ENCODE measurements at regions not wholly inside any gene's neighbourhood (a gene's known extent, or its start where the extent isn't known, plus 50 kb on each side); places are given as distances from the start of the nearest gene placed in this dataset.
"Not testable (repeated sequence)": the region's sequence is repeated elsewhere in the genome, so short reads cannot be mapped to it uniquely, and the experiment has no call there.

GRCh38 chr18:67135981-67136380 lies 380.5 kb downstream of the DSEL start:
- DNase-seq: no peak

DNA sequence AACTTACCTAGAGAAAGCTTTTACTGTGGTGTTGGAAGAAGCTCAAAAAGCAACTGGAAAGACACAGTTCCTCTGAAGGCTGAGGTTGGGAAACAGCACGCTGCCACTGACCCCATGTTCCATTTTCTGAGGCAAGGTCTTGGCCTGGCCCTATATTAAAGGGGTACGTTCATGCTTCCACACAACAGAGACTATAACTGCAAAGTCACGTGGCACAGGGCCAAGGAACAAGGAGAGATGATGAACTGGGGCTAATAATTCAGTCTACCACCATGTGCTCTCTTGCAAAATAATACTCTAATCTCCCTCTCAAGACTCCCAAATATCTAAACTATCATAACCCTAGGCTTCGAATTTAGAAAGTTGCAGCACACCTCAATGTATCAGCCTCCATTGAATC lies 381.6 kb downstream of the DSEL start:
- DNase-seq: no peak

GRCh38 chr18:67133669-67134068 lies 382.9 kb downstream of the DSEL start:
- peak in 1 of 3 donors; percentile 5 for DNase-seq

GRCh38 chr18:67132919-67133318 lies 383.6 kb downstream of the DSEL start:
- DNase-seq: no peak

DNA sequence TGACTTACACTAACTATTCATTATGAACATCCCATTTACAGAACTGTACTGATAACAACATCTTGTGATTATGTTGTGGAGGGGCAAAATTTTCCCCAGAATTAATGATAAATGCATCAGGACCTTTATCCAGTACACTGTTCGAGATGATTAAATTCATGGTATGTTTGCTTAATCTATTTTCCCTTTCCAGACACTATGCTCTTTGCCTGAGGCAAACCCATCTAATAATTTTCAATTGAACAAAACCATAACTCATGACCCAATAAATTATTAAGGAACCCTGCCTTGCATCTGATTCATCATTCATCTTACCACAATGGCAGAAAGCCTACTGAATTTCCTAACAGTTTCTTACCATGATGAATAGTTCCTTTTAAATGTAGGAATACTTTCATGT lies 385.0 kb downstream of the DSEL start:
- DNase-seq: no peak

DNA sequence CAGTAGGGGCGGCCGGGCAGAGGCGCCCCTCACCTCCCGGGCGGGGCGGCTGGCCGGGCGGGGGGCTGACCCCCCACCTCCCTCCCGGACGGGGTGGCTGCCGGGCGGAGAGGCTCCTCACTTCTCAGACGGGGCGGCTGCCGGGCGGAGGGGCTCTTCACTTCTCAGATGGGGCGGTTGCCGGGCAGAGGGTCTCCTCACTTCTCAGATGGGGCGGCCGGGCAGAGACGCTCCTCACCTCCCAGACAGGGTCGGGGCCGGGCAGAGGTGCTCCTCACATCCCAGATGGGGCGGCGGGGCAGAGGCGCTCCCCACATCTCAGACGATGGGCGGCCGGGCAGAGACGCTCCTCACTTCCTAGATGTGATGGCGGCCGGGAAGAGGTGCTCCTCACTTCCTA lies 389.8 kb downstream of the DSEL start:
- DNase-seq: not testable (repeated sequence)

- no peak for DNase-seq
Observed at GRCh38 chr18:67123901-67124300, 392.6 kb downstream of the DSEL start.

- DNase-seq: no peak
Observed at GRCh38 chr18:67117804-67118203, 398.7 kb downstream of the DSEL start.

- no peak for DNase-seq
Observed at GRCh38 chr18:67109535-67109934, 407.0 kb downstream of the DSEL start.

- no peak for DNase-seq
Observed at GRCh38 chr18:67108894-67109293, 407.6 kb downstream of the DSEL start.

- DNase-seq: peak; percentile 52 to 59 (median 53)
Observed at GRCh38 chr18:67104700-67105284, 411.7 kb downstream of the DSEL start.

DNA sequence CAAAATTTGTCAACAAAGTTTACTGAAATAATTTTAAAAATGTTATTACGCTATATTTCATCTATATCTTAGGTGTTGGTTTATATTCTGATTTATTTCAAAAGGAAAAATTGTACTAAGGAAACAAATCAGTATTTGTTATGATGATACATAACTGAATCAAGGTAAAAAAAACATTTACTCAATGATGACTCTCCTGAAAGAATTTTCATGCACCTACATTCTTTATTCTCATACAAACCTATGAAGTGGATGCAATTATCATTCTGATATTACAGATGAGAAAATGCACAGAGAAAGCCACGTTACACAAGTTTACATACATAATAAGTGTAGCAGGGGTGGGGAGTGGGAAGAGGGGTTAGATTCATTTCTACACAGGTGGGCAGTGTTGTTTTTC lies 422.4 kb downstream of the DSEL start:
- DNase-seq: no peak

GRCh38 chr18:67092141-67092540 lies 424.4 kb downstream of the DSEL start:
- DNase-seq: no peak

GRCh38 chr18:67081482-67082211 lies 434.9 kb downstream of the DSEL start:
- no peak for DNase-seq

DNA sequence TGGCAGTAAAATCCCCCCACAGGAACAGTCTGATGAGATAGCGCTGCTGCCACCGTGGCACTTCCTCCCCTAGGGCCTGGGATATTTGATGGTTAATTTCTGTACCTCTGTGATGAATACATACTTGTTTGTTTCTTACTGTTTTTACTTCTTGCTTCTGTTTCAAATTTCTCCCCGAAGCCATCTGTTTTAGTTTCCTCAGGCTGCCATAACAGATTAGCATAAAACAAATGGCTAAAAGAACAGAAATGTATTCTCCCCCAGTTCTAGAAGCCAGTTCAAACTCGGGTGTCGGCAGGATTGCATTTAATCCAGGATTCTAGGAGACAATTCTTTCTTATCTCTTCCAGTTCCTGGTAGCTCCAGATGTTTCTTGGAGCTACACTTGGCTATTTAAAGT lies 435.9 kb downstream of the DSEL start:
- no peak for DNase-seq

DNA sequence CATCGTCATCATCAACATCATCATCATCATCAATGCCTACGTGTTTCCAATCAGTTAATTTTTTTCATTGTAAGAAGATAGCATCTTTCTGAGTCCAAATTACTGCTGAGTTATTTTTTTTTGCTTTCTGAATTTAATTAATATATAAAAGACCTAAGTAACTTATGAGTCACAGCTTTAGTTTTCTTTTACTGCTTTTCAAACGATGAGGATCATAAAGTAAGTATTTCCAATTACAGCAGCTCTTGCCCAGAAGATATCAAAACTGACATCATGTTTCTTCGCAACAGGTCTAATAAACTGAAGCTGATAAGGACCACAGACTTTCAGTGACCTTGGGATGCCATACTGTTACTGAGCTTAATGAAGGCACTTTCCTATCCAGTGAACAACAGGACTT lies 442.2 kb downstream of the DSEL start:
- DNase-seq: no peak

- DNase-seq: no peak
Observed at GRCh38 chr18:67072791-67073190, 443.7 kb downstream of the DSEL start.

GRCh38 chr18:67068608-67069007 lies 447.9 kb downstream of the DSEL start:
- DNase-seq: no peak

DNA sequence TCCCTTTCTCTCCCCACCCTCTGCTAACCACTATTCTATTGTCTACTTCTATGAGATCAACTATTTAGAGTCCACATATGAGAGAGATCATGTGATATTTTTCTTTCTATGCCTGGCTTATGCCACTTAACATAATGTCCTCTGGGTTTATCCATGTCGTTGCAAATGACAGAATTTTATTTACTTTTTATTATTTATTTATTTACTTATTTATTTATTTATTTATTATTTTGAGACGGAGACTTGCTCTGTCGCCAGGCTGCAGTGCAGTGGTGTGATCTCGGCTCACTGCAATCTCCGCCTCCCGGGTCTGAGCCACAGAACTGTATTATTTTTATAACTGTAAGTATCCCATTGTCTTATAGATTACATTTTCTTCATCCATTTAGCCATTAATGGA lies 443.4 kb upstream of the CDH19 start:
- DNase-seq: no peak

GRCh38 chr18:67043276-67043675 lies 439.4 kb upstream of the CDH19 start:
- DNase-seq: no peak

DNA sequence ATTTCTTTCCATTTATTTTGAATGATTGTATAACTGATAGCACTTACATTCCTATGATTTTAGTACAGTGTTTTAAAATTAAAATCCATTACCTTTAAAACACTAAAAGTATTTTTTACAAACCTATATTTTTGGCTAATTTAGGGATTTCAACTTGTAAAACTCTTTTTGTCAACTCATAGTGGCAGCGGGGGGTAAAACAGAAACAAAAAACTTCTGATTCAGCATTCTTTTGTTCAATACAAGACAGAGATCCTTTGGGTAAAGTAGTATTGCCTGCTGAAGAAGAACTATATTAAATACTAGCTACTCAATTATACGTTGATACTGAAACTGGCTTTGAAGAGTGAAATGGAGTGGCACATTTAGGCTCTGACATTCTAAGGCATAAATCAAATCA lies 437.4 kb upstream of the CDH19 start:
- no peak for DNase-seq

DNA sequence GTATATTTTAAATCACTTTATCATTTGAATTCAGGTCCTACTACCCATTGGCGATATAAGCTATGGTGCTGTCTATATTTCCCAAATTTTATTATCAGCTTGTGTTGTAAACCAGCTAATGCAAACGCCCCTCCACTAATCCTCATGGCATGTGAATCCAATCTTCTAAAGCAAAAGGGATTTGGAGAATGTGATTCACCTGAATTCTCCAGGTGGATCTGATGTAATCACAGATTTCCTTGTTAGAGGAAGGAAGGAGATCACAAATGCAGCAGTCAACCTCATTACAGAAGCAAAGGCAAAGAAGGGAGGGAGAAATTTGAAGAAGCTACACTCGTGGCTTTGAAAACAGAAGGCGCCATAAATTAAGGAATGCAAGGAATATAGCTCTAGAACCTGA lies 431.1 kb upstream of the CDH19 start:
- no peak for DNase-seq

GRCh38 chr18:67023059-67023458 lies 419.2 kb upstream of the CDH19 start:
- no peak for DNase-seq

- DNase-seq: no peak
Observed at GRCh38 chr18:67010919-67011318, 407.0 kb upstream of the CDH19 start.

Data from muscle of back (tissue), 3 donors.